Fibroblast of upper back skin (primary cell): ENCODE measurements at regions not wholly inside any gene's neighbourhood (a gene's known extent, or its start where the extent isn't known, plus 50 kb on each side); places are given as distances from the start of the nearest gene placed in this dataset.
"Not testable (repeated sequence)": the region's sequence is repeated elsewhere in the genome, so short reads cannot be mapped to it uniquely, and the experiment has no call there.

Source experiments
- DNase-seq: peaks from one replicate; pipeline ENCODE4 v3.0.0-alpha.2; 2013

GRCh38 chr6:27617046-27617687 is 144.3 kb upstream of the ZNF184 start:
- DNase-seq = no peak

GRCh38 chr6:27616328-27617045 is 143.6 kb upstream of the ZNF184 start:
- no peak for DNase-seq

DNA sequence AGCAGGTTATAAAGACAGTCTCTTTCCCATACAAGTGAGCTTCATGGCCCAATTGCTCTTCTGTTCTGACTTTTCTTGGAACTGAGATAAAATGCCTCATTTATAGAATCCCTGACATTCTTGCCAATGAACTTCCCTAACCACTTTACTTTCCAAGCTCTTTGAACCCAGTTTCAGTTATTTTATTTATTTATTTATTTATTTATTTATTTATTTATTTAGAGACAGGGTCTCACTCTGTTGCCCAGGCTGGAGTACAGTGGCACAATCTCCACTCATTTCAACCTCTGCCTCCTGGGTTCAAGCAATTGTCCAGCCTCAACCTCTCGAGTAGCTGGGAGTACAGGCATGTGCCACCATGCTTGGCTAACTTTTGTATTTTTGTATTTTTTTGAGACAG is 138.5 kb upstream of the ZNF184 start:
- no peak for DNase-seq

DNA sequence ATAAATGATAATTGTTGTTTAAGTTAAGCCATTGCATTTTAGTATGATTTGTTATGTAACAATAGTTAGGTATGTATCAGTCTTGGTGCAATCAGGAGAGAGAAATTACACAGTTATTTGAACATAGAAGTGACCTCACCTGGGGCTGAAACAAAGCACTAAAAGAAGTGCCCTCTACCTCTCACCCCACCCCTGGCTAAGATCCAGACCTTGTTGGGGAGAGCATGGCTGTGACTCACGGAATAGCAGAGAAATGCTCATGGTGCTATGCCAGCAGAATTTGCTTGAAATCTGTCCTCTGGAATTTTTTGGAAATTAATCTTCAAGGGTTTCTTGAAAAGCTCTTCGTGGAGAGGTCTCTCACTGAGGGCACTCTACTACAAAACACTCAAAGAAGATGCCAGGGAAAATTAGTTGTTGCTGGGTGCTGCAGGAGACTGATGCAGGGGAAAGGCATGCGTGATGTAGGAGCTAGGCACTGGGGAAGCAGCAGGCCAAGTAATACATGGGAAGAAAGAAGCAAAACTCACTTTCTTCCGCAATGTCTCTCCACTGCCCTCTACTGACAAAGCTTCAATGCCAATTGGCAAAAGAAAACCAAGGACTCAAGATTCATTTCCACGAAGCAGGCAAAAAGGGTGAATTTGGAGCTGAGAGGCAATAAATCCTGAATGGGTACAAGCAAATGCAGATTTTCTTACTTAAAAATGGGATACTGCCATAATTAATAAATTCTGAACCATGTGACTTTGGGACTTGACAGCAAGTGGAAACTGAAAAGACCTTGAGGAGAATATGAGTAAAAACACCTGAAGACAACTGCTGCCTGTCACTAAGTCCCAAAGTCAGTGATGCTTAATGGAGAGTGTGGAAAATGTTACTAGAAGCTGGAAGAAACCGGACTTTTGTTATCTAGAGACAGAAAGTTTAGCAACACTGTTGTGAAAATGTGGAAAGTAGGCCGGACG is 136.3 kb upstream of the ZNF184 start:
- peak; percentile 46 for DNase-seq

DNA sequence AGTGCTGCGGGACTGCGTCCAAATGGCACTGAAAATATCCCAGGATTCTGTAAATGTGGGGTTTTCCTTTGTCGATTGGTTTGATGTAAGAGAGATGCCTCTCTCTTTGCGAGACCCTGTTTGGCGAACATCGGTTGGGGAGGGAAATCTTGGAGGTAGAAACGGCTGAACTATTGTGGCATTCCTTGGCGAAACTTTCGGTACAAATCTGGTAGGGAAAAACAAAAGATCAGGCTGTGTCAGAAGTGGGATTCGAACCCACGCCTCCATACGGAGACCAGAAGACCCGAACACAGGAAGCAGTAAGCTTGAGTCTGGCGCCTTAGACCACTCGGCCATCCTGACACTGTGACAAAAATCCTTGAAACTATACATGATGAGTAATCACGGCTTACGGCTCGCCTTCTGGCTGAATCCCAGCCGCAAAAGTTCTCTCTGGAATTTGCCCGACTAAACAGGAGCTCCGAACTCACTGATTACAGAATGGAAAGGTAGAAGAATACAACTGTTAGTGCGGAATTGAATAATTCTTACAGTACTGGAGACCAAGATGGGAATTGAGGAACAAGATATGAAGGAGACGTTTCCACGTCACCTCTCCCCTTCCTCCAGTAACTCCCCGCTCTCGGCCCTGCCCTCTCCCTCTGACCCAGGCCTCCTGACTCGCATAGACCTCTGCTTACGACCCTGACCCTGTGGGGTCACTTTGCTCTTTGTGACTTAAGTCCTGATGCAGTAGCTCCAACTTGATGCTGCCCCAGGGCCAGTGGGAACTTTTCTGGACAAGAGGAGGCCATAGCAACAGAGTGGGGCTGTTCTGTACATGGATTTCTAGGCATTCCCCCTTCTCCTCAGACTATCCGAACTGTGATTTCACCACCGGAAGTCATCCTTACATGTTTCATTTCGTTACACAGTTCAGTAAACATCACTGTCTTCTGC is 132.8 kb upstream of the ZNF184 start:
- peak; percentile 68 for DNase-seq

GRCh38 chr6:27604986-27605385 is 132.1 kb upstream of the ZNF184 start:
- DNase-seq = no peak

GRCh38 chr6:27601668-27602254 is 128.9 kb upstream of the ZNF184 start:
- DNase-seq = no peak

GRCh38 chr6:27599859-27600532 is 127.1 kb upstream of the ZNF184 start:
- DNase-seq = no peak

GRCh38 chr6:27597031-27597567 is 124.2 kb upstream of the ZNF184 start:
- not testable (repeated sequence) for DNase-seq

DNA sequence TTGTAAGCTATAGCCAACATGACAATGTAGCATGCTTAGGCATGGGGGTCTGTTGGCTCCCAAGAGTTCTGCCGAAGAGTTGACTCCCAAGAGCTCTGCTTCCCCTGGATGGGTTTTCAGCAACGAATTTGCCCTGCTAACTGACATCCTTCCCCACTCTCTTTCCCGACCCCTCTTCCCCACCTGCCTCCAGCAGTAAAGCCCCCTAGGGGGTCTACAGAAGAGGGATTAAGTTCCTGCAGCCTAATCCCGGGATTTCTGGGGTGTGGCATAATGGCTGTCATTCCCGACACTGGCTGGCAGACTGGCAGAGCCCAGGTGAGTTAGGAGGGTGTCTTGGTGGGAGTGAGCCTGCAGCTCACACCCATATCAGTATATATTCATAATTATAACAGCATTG is 121.0 kb upstream of the ZNF184 start:
- DNase-seq = no peak

GRCh38 chr6:27593200-27593818 is 120.4 kb upstream of the ZNF184 start:
- DNase-seq = no peak

- DNase-seq = peak; percentile 86
Observed at GRCh38 chr6:27592481-27593199, 119.7 kb upstream of the ZNF184 start.

DNA sequence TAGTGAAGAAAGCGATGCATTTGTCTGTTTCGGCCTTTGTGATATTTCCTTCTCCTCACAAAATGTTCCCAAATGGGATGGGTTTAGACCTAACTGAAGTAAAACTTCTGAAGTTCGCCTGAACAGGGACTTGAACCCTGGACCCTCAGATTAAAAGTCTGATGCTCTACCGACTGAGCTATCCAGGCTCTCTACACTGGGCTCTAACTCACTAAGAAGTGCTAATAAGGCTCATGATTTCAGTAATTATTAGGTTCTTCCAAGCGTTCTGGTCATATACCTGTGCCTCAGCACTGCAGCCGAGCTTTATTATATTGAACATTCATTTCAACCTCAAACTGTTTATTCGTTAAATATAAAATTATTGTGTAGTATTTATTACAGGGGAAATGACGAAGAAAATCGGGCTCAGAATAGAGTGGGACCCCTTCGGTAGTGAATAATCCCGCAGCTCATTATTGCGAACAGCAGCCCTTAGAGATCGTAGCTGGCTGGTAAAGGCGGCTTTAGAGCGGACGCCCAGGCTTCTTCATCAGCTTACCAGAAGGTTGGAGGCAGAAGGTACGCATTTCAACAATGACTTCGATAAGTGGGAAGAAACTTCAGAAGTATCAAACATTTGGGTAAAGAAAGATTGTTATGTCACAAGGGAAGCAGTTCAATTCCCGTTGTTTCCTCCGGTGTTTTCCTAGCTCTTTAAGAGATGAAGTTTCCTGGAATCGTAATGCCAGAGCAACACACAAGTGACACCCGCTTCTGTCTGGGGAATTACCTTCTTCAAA is 119.0 kb upstream of the ZNF184 start:
- peak; percentile 26 for DNase-seq

DNA sequence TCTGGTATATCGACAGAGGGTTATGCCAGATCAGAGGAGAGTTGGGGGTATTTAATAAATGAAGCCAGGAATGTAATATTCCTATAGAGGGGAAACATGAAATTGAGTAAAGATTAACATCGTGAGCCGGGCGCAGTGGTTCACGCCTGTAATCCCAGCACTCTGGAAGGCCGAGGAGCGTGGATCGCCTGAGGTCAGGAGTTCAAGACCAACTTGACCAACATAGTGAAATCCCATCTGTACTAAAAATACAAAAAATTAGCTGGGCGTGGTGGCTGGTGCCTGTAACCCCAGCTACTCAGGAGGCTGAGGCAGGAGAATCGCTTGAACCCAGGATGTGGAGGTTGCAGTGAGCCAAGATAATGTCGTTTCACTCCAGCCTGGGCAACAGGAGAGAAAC is 112.4 kb upstream of the ZNF184 start:
- DNase-seq = not testable (repeated sequence)

DNA sequence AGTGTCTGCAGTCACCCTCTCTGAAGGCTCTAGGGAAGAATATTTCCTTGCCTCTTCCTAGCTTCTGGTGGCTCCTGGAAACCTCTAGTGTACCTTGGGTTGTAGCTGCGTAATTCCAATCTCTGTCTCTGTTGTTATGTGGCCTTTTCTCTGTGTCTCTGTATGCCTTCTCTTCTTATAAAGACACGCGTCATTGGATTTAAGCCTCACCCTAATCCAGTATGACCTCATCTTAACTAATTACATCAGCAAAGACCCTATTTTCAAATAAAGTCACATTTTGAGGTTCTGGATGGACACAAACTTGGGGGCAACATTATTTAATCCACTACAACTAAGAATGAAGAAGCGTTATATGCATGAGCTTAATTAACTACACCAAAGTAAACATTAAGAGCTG is 111.4 kb upstream of the ZNF184 start:
- no peak for DNase-seq

- peak; percentile 50 for DNase-seq
Observed at GRCh38 chr6:27582928-27583725, 110.2 kb upstream of the ZNF184 start.

GRCh38 chr6:27579973-27580372 is 107.1 kb upstream of the ZNF184 start:
- no peak for DNase-seq

- no peak for DNase-seq
Observed at GRCh38 chr6:27577922-27578321, 105.0 kb upstream of the ZNF184 start.
